ENCODE measurements at regions not wholly inside any gene's neighbourhood (a gene's known extent, or its start where the extent isn't known, plus 50 kb on each side); places are given as distances from the start of the nearest gene placed in this dataset.

- Histone ChIP-seq H3K4me2 (ENCODE audit: low read length) (no peak overlapping the region), H3K4me1 (ENCODE audit: insufficient read depth, low read length, severe bottlenecking) (no peaks in the 10 kb centered on the region), H3K9ac (ENCODE audit: low read length) (no peak overlapping the region), H3K9me3 (ENCODE audit: low read length) (no peaks in the 10 kb centered on the region), H4K20me1 (ENCODE audit: insufficient read depth, low read length) (no peaks in the 10 kb centered on the region), H2AFZ (ENCODE audit: low read length) (no peak overlapping the region), H3K9me2 (ENCODE audit: low read depth, low read length) (no peaks in the 10 kb centered on the region), H3K27me3 (ENCODE audit: insufficient read depth, low read length) (no peaks in the 10 kb centered on the region), H3F3A (ENCODE audit: insufficient read depth, low read length) (no peaks in the 10 kb centered on the region), H3K27ac (ENCODE audit: low read depth, low read length, poor library complexity, severe bottlenecking) (no peak overlapping the region), H3K79me2 (ENCODE audit: insufficient read depth, low read length) (no peaks in the 10 kb centered on the region), H3K4me3 (ENCODE audit: low read depth, low read length, poor library complexity, severe bottlenecking) (no peak overlapping the region), H3K36me3 (ENCODE audit: insufficient read depth, low read length) (no peaks in the 10 kb centered on the region)
- no peak for TF ChIP-seq EZH2 (IDR thresholded peaks at IDR 0.05; ENCODE audit: borderline replicate concordance, low read length)
- TF ChIP-seq CTCF (IDR thresholded peaks at IDR 0.05; ENCODE audit: low read length): no peak
Observed at GRCh38 chr1:73781251-73781650, 416.7 kb downstream of the LRRIQ3 start.

GRCh38 chr1:73778471-73778870 lies 419.5 kb downstream of the LRRIQ3 start:
- Histone ChIP-seq H3K27me3 (ENCODE audit: insufficient read depth, low read length) (no peaks in the 10 kb centered on the region), H3K9ac (ENCODE audit: low read length) (no peak overlapping the region), H3K27ac (ENCODE audit: low read depth, low read length, poor library complexity, severe bottlenecking) (no peak overlapping the region), H3F3A (ENCODE audit: insufficient read depth, low read length) (no peaks in the 10 kb centered on the region), H3K36me3 (ENCODE audit: insufficient read depth, low read length) (no peaks in the 10 kb centered on the region), H3K4me1 (ENCODE audit: insufficient read depth, low read length, severe bottlenecking) (no peaks in the 10 kb centered on the region), H3K79me2 (ENCODE audit: insufficient read depth, low read length) (no peaks in the 10 kb centered on the region), H2AFZ (ENCODE audit: low read length) (no peak overlapping the region), H4K20me1 (ENCODE audit: insufficient read depth, low read length) (no peaks in the 10 kb centered on the region), H3K9me2 (ENCODE audit: low read depth, low read length) (no peaks in the 10 kb centered on the region), H3K4me3 (ENCODE audit: low read depth, low read length, poor library complexity, severe bottlenecking) (no peak overlapping the region), H3K9me3 (ENCODE audit: low read length) (no peaks in the 10 kb centered on the region), H3K4me2 (ENCODE audit: low read length) (no peak overlapping the region)
- TF ChIP-seq CTCF (IDR thresholded peaks at IDR 0.05; ENCODE audit: low read length): no peak
- no peak for TF ChIP-seq EZH2 (IDR thresholded peaks at IDR 0.05; ENCODE audit: borderline replicate concordance, low read length)

- Histone ChIP-seq H3K4me1 (ENCODE audit: insufficient read depth, low read length, severe bottlenecking) (no peaks in the 10 kb centered on the region), H3K79me2 (ENCODE audit: insufficient read depth, low read length) (no peaks in the 10 kb centered on the region), H3K27me3 (ENCODE audit: insufficient read depth, low read length) (no peaks in the 10 kb centered on the region), H4K20me1 (ENCODE audit: insufficient read depth, low read length) (no peaks in the 10 kb centered on the region), H3K4me2 (ENCODE audit: low read length) (no peak overlapping the region), H3K4me3 (ENCODE audit: low read depth, low read length, poor library complexity, severe bottlenecking) (no peak overlapping the region), H3K9me2 (ENCODE audit: low read depth, low read length) (no peaks in the 10 kb centered on the region), H3K27ac (ENCODE audit: low read depth, low read length, poor library complexity, severe bottlenecking) (no peak overlapping the region), H3F3A (ENCODE audit: insufficient read depth, low read length) (no peaks in the 10 kb centered on the region), H3K36me3 (ENCODE audit: insufficient read depth, low read length) (no peaks in the 10 kb centered on the region), H3K9me3 (ENCODE audit: low read length) (no peaks in the 10 kb centered on the region), H3K9ac (ENCODE audit: low read length) (no peak overlapping the region), H2AFZ (ENCODE audit: low read length) (no peak overlapping the region)
- TF ChIP-seq EZH2 (IDR thresholded peaks at IDR 0.05; ENCODE audit: borderline replicate concordance, low read length) (no peak), CTCF (IDR thresholded peaks at IDR 0.05; ENCODE audit: low read length) (no peak)
Observed at GRCh38 chr1:73775896-73776295, 422.1 kb downstream of the LRRIQ3 start.

Data from OCI-LY1 (cell line).